ENCODE measurements at regions not wholly inside any gene's neighbourhood (a gene's known extent, or its start where the extent isn't known, plus 50 kb on each side); places are given as distances from the start of the nearest gene placed in this dataset.

DNA sequence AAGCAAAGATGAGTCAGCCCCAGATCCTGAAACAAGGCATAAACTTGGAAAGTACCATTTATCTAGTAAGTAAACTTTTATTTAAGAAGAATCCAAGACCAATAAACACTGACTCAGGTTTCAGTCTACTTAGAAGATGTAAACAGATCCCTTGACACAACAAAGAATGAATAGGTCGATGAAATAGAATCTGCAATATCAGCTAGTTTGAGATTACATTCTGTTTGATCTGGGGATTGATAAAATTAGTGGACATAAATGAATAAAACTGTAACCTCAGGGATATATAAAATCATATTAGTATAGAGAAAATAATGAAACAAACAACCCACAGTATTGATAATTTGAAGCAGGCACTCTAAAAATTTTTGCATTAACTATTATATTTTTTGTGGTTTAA is 708.9 kb downstream of the FAM181B start:
- BruUV-seq (replicated peaks): no TSS peak
- H2BK120ac ChIP-seq (ENCODE audit: low read depth, low read length): no peak overlapping the region
- H2AK5ac ChIP-seq (ENCODE audit: low read depth, low read length): no peak overlapping the region
- H3K56ac ChIP-seq (ENCODE audit: extremely low read depth, insufficient read depth, low read length): no peak overlapping the region
- no peak overlapping the region for H3K27ac ChIP-seq (ENCODE audit: insufficient read depth, low read length)
- H3K14ac ChIP-seq (replicated peaks; ENCODE audit: low read depth, low read length): no peak overlapping the region
- no peak overlapping the region for H4K91ac ChIP-seq (ENCODE audit: insufficient read depth, low read depth, low read length)
- ATAC-seq (ENCODE audit: low read depth) (no peak), DNase-seq (no peak)
- CTCF ChIA-PET: no interaction called here
- no peak overlapping the region for H4K8ac ChIP-seq (ENCODE audit: low read depth in 2 of 2, low read length in 2 of 2)
- POLR2A ChIA-PET (ENCODE audit: unreplicated experiment): no interaction called here
- in situ Hi-C loops (cut with MboI; ENCODE audit: low sequenced_read_pairs) (no loop called here), intact Hi-C loops (cut with micrococcal nuclease) (no loop called here), dilution Hi-C loops (cut with HindIII; ENCODE audit: low sequenced_read_pairs, unreplicated experiment) (no loop called here)
- no peaks in the 10 kb centered on the region for H3K9me3 ChIP-seq (ENCODE audit: control insufficient read depth, insufficient read depth, low read length)
- H3K23ac ChIP-seq (ENCODE audit: low read depth, low read length): no peak overlapping the region
- H3K4me1 ChIP-seq (ENCODE audit: control insufficient read depth, insufficient read depth, low read length): no peaks in the 10 kb centered on the region
- H4K20me1 ChIP-seq (ENCODE audit: insufficient read depth, low read length): no peaks in the 10 kb centered on the region
- no peak overlapping the region for H3K18ac ChIP-seq (ENCODE audit: low read depth, low read length)
- no peak overlapping the region for H3K4me2 ChIP-seq (ENCODE audit: low read depth, low read length)
- no peak overlapping the region for H3K4me3 ChIP-seq (ENCODE audit: insufficient read depth, low read depth, low read length)
- no peak overlapping the region for H2AFZ ChIP-seq (replicated peaks; ENCODE audit: low read length, poor library complexity)
- H2BK5ac ChIP-seq (ENCODE audit: low read depth, low read length, poor library complexity, severe bottlenecking): no peak overlapping the region
- no peak overlapping the region for H3K9ac ChIP-seq (ENCODE audit: low read depth, low read length)
- TF ChIP-seq SMC3 (IDR thresholded peaks at IDR 0.05; ENCODE audit: low read depth, low read length) (no peak), MAFK (IDR thresholded peaks at IDR 0.05; ENCODE audit: low read depth, low read length) (peak; percentile 49; the same call in 1 of the 2 replicates), NFE2L2 (IDR thresholded peaks at IDR 0.05; ENCODE audit: low read depth, low read length) (no peak)
- no peak overlapping the region for H2AK9ac ChIP-seq (replicated peaks; ENCODE audit: low read depth, low read length, poor library complexity)
- no peak overlapping the region for H4K5ac ChIP-seq (ENCODE audit: low read depth, low read length)
- H2BK15ac ChIP-seq (ENCODE audit: low read depth, low read length): no peak overlapping the region
- no peak overlapping the region for H2BK20ac ChIP-seq (ENCODE audit: low read depth, low read length)
- no CpG with 5 or more reads among the region's 1 CpG for WGBS, 2 experiments (ENCODE audit: extremely low coverage in 2 of 2, insufficient read length in 1 of 2)
- no peaks in the 10 kb centered on the region for H3K79me1 ChIP-seq (ENCODE audit: low read depth in 1 of 2, low read length in 2 of 2)
- no peaks in the 10 kb centered on the region for H3K36me3 ChIP-seq (ENCODE audit: control insufficient read depth, insufficient read depth, low read length)
- no peak overlapping the region for H3K4ac ChIP-seq (ENCODE audit: low read depth, low read length)
- no peaks in the 10 kb centered on the region for H3K27me3 ChIP-seq (ENCODE audit: control insufficient read depth, insufficient read depth, low read length)
- H3K9me1 ChIP-seq (ENCODE audit: insufficient read depth, low read length): no peaks in the 10 kb centered on the region
